Small intestine (tissue), 7 donors: ENCODE measurements at regions not wholly inside any gene's neighbourhood (a gene's known extent, or its start where the extent isn't known, plus 50 kb on each side); places are given as distances from the start of the nearest gene placed in this dataset.

Source experiments
- DNase-seq, 2 donors: peaks; one replicate each; pipeline versions ENCODE4 v3.0.0 to v3.0.0-alpha.2; 2013
- FAIRE-seq: peaks from 2 replicates; lab custom pipeline; 2012; peaks lifted over from hg19 to GRCh38; lab: Jason Lieb, UNC
- H3K27ac ChIP-seq, 3 donors: one replicate each; pipeline ENCODE4 v1.5.1; 2013; ENCODE audit warnings: low read length in 2 of 3, mild to moderate bottlenecking in 2 of 3, control low read depth in 1 of 3, inconsistent platforms in 1 of 3, low read depth in 1 of 3, moderate library complexity in 1 of 3
- H3K27me3 ChIP-seq, 3 donors: one replicate each; pipeline ENCODE4 v1.6.1; 2013; ENCODE audit warnings: low read length in 3 of 3, inconsistent platforms in 1 of 3; ENCODE audit not compliant: control insufficient read depth in 3 of 3, insufficient read depth in 3 of 3
- H3K36me3 ChIP-seq, 3 donors: one replicate each; pipeline ENCODE4 v1.6.1; 2013; ENCODE audit warnings: low read length in 3 of 3, inconsistent platforms in 1 of 3, low read depth in 1 of 3, mild to moderate bottlenecking in 1 of 3, moderate library complexity in 1 of 3; ENCODE audit not compliant: control insufficient read depth in 3 of 3, insufficient read depth in 2 of 3
- H3K4me1 ChIP-seq, 3 donors: one replicate each; pipeline ENCODE4 v1.6.1; 2013; ENCODE audit warnings: low read length in 2 of 3, inconsistent platforms in 1 of 3, low read depth in 1 of 3, mild to moderate bottlenecking in 1 of 3, moderate library complexity in 1 of 3; ENCODE audit not compliant: control insufficient read depth in 3 of 3, insufficient read depth in 2 of 3
- H3K4me3 ChIP-seq, 3 donors: one replicate each; pipeline ENCODE4 v1.5.1; 2013; ENCODE audit warnings: low read length in 3 of 3, control low read depth in 1 of 3, inconsistent platforms in 1 of 3, low read depth in 1 of 3, mild to moderate bottlenecking in 1 of 3, moderate library complexity in 1 of 3
- H3K9me3 ChIP-seq, 2 donors: one replicate each; pipeline ENCODE4 v1.6.1; 2013; ENCODE audit warnings: low read depth in 1 of 2, low read length in 1 of 2; ENCODE audit not compliant: control insufficient read depth in 2 of 2, insufficient read depth in 1 of 2
- WGBS, 3 donors: extraction: QIAGEN DNeasy Blood & Tissue Kit; methylation state at CpG; one replicate each; pipeline ENCODE4 v1.1.7; 2013; 5-methylcytosine and 5-hydroxymethylcytosine counted together
- donor health status: healthy with polysubstance abuse.
- donor health status: control.
- donor health status: control.
- donor health status: Bipolar disorder and iron deficiency.
- donor health status: healthy.

GRCh38 chr3:194984066-194984465 lies 286.9 kb downstream of the XXYLT1 start:
- Histone ChIP-seq H3K27ac (no peak overlapping the region), H3K36me3 (no peaks in the 10 kb centered on the region), H3K9me3 (peaks cover 0 to 10% of the 10 kb centered on the region in 2 donors), H3K27me3 (no peaks in the 10 kb centered on the region), H3K4me3 (no peak overlapping the region), H3K4me1 (peaks cover 0 to 11% (median 0%) of the 10 kb centered on the region in 3 donors)
- 80 to 96% (median 88%) methylated on average over 3 of the region's 3 CpGs for WGBS, 3 donors
- DNase-seq (no peak), FAIRE-seq (no peak)

DNA sequence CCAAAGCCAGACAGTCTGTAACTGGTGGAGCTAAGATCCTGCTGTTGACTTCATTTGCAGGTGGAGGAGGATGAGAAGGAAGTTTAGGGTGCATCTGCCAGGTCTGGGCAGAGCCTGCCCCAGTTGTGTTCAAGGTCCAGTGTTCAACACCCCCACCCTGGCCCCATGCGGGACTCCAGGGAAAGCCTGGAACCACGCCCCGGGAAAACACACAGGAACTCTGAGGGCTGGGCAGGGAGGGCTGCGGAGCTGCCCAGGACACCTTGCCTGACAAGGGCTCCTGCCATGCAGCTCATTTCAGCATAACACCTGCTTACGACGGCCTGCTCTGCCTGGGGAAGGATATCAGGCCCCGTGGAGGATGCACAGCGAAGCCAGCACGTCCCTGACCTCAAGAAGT lies 286.3 kb downstream of the XXYLT1 start:
- 16 to 60% (median 33%) methylated on average over 9 of the region's 9 CpGs for WGBS, 3 donors
- H3K27ac ChIP-seq, result no peak overlapping the region
- no peak for FAIRE-seq
- H3K4me1 ChIP-seq, result peaks cover 0 to 11% (median 0%) of the 10 kb centered on the region in 3 donors
- DNase-seq, result peak; percentile 42 to 61
- H3K4me3 ChIP-seq, result peak overlapping the region in 2 of 3 donors; percentile 6 to 47
- H3K36me3 ChIP-seq, result no peaks in the 10 kb centered on the region
- H3K27me3 ChIP-seq, result no peaks in the 10 kb centered on the region
- H3K9me3 ChIP-seq, result peaks cover 0 to 10% of the 10 kb centered on the region in 2 donors

DNA sequence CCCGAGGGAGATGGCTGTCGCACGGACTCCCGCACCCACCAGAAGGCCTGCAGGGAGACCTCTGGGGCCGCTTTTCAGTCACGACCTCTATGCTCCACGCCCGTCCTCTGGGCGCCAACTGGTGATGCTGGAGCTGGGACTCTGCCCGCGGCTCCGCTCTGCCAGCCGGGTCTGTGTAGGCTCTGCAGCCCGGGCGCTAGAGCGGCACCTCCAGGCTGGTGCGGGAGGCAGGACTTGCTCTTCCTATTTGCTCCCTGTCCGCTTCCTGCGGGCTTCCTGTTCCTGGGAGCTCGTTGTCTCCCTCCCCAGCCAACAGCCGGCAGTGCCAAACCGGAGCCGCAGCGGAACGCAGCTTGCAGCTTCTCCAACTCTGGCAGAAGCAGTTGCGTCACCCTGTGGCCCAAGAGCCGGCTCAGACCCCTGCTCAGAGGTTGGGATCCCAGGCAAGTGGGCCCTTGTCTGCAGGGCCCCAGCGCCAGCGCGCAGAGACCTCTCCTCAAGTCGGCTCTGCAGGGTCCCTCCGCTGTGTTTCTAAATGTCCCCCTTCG lies 285.9 kb downstream of the XXYLT1 start:
- Histone ChIP-seq H3K4me1 (peaks cover 0 to 11% (median 0%) of the 10 kb centered on the region in 3 donors), H3K9me3 (peaks cover 0 to 10% of the 10 kb centered on the region in 2 donors), H3K27me3 (no peaks in the 10 kb centered on the region), H3K4me3 (peak overlapping the region in 2 of 3 donors; percentile 6 to 47), H3K36me3 (no peaks in the 10 kb centered on the region), H3K27ac (no peak overlapping the region)
- 31 to 41% (median 37%) methylated on average over 33 of the region's 33 CpGs for WGBS, 3 donors
- FAIRE-seq, result no peak
- DNase-seq, result peak; percentile 74 to 81

DNA sequence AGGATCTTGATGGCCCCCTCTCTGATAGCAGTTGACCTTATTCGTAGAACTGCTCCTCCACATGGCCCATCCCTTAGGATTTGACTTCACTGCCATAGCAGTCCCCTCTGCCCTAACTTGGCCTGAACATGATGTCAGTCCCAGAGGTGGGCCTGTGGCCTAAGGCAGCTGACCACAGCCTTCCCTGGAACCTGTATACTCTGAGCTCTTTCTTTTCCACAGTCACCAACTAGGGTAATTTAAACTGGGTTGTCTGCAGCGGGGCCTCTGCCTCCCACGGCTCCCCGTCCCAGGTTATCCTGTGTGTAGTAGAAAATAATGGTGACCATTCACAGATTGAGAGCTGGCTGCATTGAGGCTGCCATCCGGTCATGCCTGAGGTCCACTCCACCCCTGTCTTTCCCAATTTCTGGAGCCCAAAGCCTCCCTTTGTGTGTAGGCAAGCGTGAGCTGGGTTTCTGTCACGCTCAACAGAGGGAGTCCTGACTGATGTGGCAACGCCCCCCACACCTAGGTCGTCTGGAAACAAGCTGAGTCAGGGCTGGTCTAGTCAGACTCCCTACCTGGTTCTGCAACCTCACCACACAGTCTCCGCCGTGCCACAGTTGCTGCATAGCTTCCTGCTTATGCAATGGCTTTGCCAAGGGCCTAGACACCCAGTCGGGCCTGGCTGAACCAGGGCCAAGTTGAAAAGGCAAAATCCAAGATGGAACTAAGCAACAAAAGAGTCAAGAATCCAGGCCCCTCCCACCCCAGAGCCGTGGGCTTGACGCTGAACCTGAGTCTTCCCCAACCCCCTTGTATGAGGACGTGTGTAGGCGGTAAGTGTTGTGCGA lies 284.5 kb downstream of the XXYLT1 start:
- Histone ChIP-seq H3K27ac (no peak overlapping the region), H3K9me3 (peaks cover 0 to 10% of the 10 kb centered on the region in 2 donors), H3K36me3 (no peaks in the 10 kb centered on the region), H3K4me1 (peaks cover 0 to 11% (median 0%) of the 10 kb centered on the region in 3 donors), H3K27me3 (no peaks in the 10 kb centered on the region), H3K4me3 (no peak overlapping the region)
- 84 to 87% (median 85%) methylated on average over 17 of the region's 17 CpGs for WGBS, 3 donors
- FAIRE-seq (no peak), DNase-seq (no peak)

DNA sequence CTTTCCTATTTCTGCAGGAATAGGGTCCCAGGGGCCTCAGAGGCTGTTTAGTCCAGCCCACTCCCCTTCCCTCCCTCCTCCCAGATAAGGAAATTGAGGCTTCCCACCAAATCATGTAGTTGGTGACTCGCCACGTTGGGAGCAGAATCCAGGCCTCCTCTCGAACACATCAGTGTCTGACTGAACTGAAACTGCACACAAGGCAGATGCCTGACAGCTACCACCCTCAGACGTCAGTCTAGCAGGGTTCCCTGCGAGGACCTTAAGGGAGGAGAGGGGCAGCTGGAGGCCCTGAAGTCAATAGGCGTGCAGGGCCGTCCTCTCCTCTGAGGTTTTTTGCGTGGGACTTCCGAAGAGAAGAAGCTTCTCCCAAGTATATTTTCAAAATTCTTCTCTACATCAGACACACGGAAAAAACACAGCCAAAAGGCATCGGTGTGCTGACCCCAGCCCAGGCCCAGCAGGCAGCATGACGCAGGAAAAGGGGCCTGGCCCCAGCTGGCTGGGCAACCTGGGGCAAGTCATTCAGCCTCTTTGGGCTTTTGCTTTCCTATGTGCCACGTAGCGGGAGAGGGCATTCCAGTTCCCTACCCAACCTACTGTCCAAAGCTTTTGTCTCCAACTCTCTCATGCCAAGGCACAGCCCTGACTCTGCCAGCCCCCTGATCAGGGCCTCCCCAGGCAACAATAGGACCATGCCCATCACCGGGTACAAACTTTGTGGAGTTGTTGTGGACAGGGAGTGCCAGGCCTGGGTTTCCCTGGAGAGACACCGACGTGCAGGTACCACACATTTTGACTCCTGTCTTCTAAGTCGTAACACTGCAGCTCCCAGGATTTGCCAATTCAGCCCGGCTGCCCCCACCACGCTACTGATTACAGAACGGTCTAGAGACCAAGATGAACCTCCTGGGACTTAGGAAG lies 283.1 kb downstream of the XXYLT1 start:
- DNase-seq (no peak), FAIRE-seq (no peak)
- H3K4me1 ChIP-seq, result peaks cover 0 to 11% (median 0%) of the 10 kb centered on the region in 3 donors
- H3K4me3 ChIP-seq, result no peak overlapping the region
- no peak overlapping the region for H3K27ac ChIP-seq
- no peaks in the 10 kb centered on the region for H3K36me3 ChIP-seq
- H3K27me3 ChIP-seq, result no peaks in the 10 kb centered on the region
- WGBS, 3 donors, result 78 to 89% (median 78%) methylated on average over 21 of the region's 21 CpGs
- H3K9me3 ChIP-seq, result no peaks in the 10 kb centered on the region

- H3K4me1 ChIP-seq, result peaks cover 0 to 11% (median 0%) of the 10 kb centered on the region in 3 donors
- no peaks in the 10 kb centered on the region for H3K27me3 ChIP-seq
- FAIRE-seq (no peak), DNase-seq (no peak)
- H3K9me3 ChIP-seq, result no peaks in the 10 kb centered on the region
- 73 to 86% (median 77%) methylated on average over 8 of the region's 8 CpGs for WGBS, 3 donors
- no peak overlapping the region for H3K4me3 ChIP-seq
- no peaks in the 10 kb centered on the region for H3K36me3 ChIP-seq
- no peak overlapping the region for H3K27ac ChIP-seq
These were observed 282.3 kb downstream of the XXYLT1 start for GRCh38 chr3:194988495-194989165.

DNA sequence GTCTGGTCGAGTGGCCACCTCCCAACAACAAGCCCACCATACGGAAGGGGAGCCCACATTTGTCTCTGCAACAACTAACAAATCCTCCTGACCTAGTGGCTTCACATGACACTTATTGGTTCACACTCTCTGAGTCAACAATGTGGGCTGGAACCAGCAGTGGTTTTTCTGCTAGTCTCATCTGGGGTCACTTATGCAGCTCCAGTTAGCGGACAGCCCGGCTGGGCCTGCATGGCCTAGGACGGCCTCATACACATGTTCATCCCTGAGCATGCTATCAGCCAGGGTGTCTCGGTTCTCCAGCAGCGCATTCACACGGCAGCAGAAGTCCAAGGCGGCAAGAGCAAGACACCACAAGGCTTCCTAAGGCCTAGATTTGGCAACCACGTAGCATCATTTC lies 281.7 kb downstream of the XXYLT1 start:
- Histone ChIP-seq H3K4me3 (no peak overlapping the region), H3K27me3 (no peaks in the 10 kb centered on the region), H3K9me3 (no peaks in the 10 kb centered on the region), H3K27ac (no peak overlapping the region), H3K36me3 (no peaks in the 10 kb centered on the region), H3K4me1 (peaks cover 0 to 11% (median 0%) of the 10 kb centered on the region in 3 donors)
- 75 to 90% (median 77%) methylated on average over 10 of the region's 10 CpGs for WGBS, 3 donors
- DNase-seq (no peak), FAIRE-seq (no peak)
